GM19239 (cell line): ENCODE measurements at regions not wholly inside any gene's neighbourhood (a gene's known extent, or its start where the extent isn't known, plus 50 kb on each side); places are given as distances from the start of the nearest gene placed in this dataset.
A peak's percentile ranks its signal among the peaks of the same experiment; 100 is the strongest.
"Not testable (repeated sequence)": the region's sequence is repeated elsewhere in the genome, so short reads cannot be mapped to it uniquely, and the experiment has no call there.

Experiments
- DNase-seq: peaks from one replicate; pipeline ENCODE4 v3.0.0; 2011; ENCODE audit warnings: low spot score; ENCODE audit not compliant: insufficient read length
- FAIRE-seq: peaks from 2 replicates; lab custom pipeline; 2011; peaks lifted over from hg19 to GRCh38; lab: Jason Lieb, UNC

DNA sequence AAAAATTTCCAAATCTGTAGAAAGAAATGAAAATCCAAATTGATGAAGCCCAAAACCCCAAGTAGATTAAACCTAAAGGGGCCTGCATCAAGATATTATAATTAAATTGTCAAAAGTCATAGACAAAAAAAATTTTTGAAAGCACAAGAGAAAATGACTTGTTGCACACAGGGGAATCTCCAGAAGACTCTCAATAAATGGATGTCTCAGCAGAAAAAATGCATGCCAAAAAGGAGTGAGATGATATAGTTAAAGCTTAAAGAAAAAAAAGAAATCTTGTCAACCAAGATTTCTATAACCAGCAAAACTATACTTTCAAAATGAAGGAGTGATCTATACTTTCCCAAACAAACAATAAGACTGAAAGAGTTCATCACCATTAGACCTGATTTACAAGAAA lies 393.2 kb upstream of the SPAG17 start:
- FAIRE-seq = no peak
- no peak for DNase-seq

DNA sequence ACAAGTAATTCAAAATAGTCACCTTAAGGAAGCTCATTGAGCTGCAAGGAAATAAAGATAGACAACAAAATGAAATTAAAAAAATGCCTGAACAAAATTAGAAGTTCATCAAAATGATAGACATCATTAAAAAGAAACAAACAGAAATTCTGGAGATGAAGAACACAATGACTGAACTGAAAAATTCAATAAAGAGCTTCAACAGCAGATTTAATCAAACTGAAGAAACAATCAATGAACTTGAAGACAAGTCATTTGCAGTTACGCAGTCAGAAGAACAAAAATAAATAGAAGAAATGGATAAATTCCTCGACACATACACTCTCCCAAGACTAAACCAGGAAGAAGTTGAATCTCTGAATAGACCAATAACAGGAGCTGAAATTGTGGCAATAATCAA lies 390.0 kb upstream of the SPAG17 start:
- no peak for DNase-seq

DNA sequence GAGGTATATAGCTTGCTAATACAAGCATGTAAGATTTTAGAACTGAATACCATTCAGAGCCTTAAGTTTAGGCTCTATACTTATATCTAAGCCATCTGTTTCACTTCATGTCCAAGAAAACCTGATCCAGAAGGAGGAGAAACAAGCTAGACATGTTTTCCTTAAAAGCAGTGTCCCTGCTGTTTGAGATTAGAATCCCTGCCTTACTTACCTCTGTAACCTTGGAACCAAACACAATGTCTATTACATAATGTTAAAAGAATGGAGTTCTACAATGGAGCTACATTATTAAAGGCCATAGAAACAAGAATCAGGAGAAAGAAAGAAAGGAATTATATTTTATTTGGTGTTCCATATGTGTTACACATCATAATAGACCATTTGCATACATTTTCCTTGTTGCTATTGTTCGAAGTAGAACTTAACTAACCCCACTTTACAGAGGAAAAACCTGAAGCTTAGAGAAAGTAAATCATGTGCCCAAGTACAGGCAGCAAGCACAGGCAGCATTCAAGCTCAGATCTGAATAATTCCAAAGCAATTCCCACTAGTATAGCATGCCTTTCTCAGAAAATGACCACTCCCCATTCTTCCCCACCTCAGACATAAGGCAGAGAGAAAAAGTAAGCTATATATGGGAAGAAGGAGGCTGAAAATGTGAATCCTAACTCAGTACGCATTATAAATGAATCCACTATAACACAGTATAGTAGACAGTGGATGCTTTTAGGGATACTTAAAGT lies 380.1 kb upstream of the SPAG17 start:
- peak; percentile 11 for FAIRE-seq
- no peak for DNase-seq

More for the DNA sequence above, 390.0 kb upstream of the SPAG17 start:
- no peak for FAIRE-seq

DNA sequence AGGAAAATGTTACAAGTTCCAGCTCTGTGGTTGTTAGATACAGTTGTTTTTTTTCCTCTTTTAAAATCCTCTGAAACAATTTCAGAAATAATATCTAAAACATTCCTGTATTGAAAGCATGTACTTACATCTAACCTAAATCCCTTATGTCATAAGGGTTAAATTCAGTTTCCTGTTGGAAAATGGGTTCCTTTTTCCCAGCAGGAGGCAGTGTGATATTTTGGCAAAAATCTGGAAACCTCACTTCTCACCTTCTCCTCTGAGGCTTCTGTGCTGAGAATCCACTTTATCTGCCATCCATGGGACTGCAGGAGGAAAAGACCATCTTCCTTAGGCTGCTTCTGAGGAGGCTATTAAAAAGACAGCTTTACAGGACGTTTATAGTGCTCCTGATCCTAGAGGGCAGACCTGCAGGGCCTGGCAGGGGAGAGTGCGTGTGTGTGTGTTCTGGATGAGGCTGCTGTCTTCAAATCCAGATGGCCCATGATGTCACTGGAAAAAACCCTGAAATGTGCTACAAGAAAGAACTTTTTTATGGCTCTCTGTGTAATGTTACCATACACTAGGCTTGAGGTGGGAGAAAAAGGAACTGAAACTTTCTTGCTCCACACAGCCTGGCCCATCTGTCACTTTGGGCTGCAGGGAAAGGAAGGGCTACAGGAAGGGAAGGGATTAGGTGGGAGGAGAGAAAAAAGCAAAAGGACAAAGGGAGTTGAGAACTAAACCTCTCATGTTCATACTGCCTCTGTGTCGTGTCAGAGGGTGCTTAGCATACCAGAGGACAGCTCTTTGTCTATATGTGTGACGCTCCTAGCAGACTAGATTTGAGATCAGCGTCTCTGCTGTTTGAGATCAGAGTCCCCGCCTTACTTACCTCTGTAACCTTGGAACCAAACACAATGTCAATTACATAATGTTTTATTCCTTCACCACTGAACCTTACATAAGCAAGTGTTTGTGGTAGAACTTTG lies 379.2 kb upstream of the SPAG17 start:
- FAIRE-seq (no peak), DNase-seq (peak; percentile 2)

DNA sequence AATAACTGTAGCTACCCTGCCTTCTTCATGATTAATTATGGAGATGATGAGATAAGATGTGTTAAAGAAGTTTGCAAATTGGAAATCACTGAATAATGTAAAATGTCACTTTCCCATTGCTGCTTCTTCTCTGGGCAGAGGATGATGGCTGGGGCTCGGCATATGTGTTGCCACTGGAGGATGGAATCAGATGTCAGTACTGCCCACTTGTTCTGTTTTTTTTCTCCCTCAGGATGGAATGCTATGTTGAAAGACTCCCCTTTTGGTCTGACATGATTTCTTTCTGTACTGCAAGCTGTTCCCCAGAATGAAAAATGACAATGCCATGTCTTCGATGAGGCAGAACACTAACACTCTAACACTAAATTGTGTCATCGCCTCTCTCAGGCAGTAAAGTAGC lies 373.9 kb upstream of the SPAG17 start:
- no peak for DNase-seq
- FAIRE-seq = no peak

DNA sequence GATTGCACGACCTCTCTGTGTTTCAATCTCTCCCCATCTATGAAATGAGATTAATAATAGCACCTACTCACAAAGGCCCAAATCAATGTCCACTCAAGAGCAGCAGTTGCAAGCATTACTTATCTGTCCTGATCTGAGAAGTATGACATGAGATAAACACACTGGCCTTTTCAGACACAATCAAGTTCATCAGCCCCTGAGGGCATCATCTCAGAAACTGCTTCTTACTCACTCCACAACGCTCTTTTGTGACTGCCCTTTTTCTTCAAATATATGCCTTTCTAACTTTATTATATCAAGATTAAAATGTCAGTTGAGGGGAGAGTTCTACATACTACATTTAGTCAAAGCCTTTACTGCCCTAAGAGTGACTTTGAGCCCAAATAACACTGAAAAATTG lies 371.9 kb upstream of the SPAG17 start:
- no peak for FAIRE-seq

DNA sequence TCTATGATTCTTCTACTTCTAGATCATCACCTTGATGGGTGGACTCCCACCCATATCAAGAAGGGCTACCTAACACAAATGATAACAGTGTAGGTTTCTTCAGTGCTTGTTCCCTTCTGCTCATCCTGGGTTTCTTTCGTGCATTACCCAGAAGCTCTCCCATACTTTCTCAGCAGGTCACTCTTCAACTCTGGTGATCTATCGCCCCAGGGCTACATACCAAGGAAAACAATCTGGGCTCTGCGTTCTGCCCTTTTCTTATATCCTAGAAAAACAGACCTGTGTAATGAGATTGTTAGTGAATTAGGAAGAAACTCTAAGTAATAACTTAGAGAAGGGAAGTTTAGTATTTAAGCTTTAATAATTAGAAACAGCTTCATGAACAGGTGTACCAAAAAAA lies 370.6 kb upstream of the SPAG17 start:
- no peak for FAIRE-seq
- no peak for DNase-seq

More for the DNA sequence above, 371.9 kb upstream of the SPAG17 start:
- no peak for DNase-seq

DNA sequence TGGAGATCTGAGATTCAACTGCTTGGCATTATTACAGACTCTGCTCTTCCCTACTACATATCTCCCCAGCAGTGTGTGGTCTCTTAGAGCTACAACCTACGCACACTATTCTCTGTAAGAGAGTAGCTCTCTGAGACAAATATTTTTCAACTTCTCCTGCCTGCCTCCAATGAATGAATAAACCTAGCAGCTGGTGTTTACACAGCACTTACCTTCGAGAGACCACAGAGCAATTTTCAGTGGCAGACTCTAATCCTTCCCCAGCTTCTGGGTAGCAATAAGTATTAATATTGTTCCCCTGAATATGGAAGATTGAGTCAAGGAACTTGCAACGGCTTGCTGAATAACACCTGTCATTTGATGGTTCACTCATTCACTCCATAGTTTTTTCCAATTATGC lies 350.9 kb upstream of the SPAG17 start:
- DNase-seq (no peak), FAIRE-seq (no peak)

DNA sequence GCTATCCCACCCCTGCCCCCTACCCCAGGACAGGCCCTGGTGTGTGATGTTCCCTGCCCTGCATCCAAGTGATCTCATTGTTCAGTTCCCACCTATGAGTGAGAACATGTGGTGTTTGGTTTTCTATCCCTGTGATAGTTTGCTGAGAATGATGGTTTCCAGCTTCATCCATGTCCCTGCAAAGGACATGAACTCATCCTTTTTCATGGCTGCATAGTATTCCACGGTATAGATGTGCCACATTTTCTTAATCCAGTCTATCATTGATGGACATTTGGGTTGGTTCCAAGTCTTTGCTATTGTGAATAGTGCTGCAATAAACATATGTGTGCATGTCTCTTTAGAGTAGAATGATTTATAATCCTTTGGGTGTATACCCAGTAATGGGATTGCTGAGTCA lies 326.9 kb upstream of the SPAG17 start:
- DNase-seq, FAIRE-seq: not testable (repeated sequence)

DNA sequence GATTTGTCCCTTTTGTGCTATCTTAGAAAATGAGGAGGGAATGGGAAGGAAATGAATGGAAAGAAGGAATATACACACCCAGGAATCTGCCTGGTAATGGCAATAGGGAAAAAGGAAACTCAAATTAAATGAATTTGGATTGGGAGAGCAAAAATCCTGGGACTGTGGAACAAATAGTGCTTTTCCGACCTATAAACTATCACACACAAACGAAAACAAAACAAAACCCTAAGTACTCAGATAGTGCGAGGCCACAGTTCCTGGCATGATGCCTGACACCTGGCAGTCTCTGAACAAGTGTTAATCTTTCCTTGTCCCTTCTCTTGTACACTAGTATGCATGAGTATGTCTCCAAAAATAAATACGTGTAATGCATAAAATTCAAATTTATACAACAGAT lies 319.8 kb upstream of the SPAG17 start:
- no peak for FAIRE-seq
- DNase-seq = no peak

DNA sequence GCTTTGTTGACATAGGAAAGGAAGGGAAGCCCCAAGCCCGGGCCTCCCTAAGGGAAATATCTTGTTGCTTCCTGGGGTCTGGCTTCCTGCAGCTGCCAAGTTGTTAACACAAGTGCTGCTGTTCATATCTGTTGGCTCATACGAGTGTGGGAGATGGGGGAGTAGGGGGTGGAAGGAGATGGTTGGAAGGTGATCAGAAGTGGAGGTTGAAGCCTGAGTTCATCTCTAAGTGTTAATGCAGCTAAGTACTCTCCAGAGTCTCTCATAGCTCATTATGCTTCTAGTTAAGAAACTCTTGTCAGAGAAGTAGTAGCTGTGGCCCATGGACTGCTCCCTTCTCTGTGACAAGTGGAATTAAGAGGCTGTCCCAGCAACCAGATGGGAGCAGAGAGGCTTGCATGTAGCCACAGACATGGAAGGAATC lies 319.2 kb upstream of the SPAG17 start:
- no peak for FAIRE-seq
- DNase-seq = no peak

DNA sequence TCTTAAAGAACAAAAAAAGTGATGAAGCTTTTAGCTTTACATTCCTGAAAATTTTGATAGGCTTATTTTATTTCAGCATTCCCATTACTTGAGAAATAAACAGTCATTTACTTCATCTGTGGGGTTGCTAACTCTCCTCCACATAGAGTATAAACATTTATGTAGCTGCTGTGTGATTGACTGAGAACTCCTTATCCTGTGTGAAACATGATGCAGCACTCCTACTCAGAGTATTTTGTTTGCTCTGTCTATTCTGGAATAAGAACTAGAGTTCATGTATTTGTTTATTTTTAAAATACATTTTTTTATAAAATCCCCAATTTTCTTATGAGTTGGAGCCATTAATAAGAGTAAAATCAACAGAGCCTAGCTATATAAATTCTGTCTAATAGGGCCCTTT lies 318.7 kb upstream of the SPAG17 start:
- FAIRE-seq = no peak
- no peak for DNase-seq

DNA sequence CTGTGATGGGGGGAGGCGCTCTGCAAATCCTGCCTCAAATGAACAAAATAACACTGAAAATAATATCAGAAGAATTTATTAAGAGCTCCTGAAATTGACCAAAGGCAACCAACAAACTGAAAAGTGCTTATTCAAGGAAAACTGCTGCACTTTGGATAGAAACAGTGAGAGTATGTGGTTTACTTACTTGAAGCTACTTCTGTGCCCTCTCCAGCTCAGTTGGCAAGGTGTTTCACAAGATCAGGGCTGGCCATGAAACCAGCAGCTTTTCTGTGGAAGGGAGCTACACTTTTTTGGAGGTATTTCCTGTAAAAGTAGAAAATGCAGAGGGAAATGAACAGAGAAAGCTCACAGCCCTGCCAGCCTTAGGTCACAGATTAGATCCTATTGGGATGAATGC lies 310.0 kb upstream of the SPAG17 start:
- no peak for FAIRE-seq
- no peak for DNase-seq

DNA sequence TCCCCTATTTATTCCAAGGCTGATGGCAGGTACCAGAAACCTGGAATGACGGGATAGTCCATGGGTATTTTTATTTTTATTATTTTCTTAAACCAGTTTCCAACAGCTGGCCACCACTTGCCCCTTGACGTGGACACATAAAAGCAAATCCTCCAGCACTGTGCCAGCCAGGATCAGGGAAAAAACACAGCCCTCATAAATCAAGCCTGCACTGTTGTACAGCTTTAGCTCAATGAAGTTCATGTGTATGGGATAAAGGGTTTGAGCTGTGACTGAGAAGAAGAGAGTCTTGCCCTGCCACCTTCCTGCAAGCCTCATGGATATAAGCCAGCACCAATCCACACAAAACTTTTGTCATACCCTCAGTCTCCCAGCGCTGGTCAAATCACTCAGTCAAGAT lies 303.8 kb upstream of the SPAG17 start:
- FAIRE-seq = no peak
- no peak for DNase-seq

DNA sequence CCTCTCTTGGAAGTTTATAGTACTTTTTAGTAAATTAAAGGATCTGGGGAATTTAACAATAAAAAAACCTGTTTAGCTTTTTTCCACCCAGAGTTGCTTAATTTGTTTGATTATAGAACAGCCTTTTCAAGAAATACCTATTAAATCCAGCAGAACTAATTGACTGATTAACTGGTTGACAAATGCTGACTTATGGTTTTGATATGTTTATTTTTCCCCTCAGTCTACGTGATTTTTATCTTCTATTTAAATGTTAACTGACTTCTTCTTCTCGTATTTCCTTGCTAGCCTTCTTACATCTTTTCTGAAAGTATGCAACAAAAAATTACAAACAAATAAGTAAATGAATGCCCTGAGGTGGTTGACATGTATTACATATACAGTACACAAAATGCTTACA lies 302.9 kb upstream of the SPAG17 start:
- FAIRE-seq (no peak), DNase-seq (no peak)

DNA sequence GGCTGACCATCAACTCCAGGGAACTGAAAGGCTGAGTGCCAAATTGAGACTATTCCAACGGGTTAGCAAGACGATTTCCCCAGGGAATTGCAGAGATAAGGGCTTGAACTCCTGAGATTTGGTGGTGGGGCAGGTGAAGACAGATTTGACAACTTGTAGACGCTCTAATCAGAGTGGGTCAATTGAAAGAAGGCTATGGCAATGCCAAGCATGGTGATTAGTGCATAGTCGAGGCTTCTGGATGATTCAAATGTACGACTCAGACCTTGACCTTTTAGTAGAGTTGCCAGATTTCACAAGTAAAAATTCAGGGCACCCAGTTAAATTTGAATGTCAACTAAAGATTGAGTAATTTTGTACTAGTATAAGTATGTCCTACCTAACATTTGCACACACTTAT lies 302.1 kb upstream of the SPAG17 start:
- FAIRE-seq (no peak), DNase-seq (no peak)

DNA sequence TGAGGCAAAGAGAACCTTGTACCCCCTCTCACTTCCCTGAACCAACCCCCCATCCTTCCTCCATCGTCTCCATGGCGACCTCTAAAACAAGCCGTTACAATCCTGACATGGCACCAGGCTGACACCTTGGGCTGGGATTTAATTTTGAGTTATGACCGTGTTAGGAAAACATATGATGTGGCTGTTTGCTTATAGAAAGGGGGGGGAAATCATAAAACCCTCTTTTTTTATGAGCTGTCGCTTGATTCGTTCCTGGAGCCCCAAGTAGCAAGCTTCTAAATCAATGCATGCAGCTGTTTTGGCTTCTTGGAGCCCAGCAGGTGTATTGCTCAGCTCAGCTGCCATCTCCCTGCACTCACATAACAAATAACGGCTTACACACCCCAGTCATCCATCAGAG lies 301.2 kb upstream of the SPAG17 start:
- no peak for DNase-seq
- FAIRE-seq = no peak

DNA sequence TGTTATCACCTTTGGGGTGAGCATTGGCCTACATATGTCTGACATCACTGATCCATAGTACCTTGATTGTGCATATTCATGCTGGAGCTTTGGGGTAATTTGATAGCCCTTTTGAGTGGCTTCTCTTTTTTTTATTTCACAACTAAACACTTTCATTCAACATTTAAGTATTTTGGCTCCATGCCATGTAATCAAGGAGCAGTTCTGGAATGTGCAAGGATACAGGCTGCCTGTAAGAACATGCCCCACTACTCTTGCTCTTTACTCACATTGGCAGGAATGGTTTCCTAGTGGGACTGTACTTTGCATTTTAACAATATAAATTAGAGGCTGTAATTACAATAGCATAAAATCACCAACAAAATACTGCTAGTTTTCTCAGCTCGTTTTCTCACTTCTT lies 300.7 kb upstream of the SPAG17 start:
- FAIRE-seq = no peak

DNA sequence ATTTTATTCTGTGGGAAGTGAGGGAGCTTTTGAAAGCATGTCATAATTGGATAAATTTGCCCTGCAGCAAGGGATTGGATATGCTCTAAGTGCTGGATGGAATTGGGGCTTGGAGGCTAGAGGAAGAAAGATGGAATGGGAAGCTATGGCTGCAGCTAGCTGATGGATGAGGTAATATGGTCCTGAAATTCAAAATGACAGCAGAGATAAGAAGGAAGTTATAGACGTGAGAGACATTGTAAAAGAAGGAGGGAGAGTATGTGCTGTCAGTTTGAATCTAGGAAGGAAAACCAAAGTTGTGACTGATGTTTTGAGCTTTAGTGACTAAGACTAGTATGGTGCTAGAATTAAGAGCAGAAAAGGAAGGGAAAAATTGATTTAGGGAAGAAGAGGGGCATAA lies 299.9 kb upstream of the SPAG17 start:
- DNase-seq (no peak), FAIRE-seq (no peak)

More for the DNA sequence above, 300.7 kb upstream of the SPAG17 start:
- DNase-seq = no peak

DNA sequence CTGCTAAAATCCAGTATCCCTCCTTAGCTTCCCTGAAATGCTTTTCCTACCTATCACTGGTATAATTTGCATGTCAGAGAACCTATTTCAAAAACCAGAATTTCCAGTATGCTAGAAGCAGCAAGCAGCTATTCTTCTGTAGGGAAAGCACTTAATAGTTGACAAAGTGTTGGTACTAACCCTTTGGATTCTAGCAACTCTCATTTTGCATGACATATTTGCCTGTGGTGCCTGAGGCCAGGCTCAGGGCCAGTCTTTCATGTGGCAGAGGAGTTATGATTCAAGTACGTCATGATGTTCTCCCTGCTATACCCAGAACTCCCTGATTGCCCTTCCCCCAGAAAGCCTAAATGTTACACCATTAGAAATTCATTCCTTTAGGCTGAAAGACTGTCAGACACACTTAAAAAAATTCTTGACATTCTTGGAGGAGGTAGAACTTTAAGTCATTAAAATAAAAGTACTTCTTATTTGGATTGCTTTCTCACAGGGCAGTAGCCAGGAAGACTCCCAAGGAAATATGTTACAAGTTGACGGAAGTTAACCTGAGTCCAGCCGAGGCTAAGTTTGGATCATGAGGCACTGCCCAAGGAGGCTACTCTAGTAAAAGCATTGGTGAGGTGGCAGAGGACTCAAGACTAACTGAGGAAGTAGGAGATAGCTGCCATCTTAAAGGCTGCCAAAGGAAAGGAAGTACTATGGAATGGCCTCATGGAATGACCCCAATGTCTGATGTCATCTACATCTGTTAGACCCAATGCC lies 298.4 kb upstream of the SPAG17 start:
- DNase-seq = no peak
- FAIRE-seq = no peak

DNA sequence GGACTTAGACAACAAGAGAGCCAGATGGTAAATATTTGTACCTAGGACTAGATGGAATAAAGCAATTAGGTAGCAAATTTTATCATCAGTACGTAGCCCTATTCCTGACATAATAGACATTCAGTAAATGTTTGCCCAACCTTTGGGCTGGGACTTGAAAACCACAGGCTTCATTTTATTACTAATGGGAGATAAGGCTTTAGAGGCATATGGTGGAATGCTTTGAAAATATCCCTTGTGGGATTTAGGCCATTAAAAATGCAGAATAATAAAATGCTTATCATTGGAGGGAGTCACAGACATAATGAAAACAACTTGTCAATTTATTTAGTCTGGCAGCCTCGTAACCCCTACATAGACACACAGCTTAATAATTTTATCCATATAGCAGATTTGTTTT lies 296.1 kb upstream of the SPAG17 start:
- DNase-seq = no peak
- no peak for FAIRE-seq
